CD14-positive monocyte (primary cell): ENCODE measurements at regions not wholly inside any gene's neighbourhood (a gene's known extent, or its start where the extent isn't known, plus 50 kb on each side); places are given as distances from the start of the nearest gene placed in this dataset.

Experiments
- DNase-seq, 3 donors: peaks; one replicate each; pipeline ENCODE4 v3.0.0-alpha.2; 2011 to 2022
- H2AFZ ChIP-seq: 2 replicates; pipeline ENCODE4 v1.6.0; 2012; ENCODE audit warnings: mild to moderate bottlenecking, low read depth, low read length, inconsistent platforms; ENCODE audit not compliant: insufficient read depth, poor library complexity, severe bottlenecking
- H3K27ac ChIP-seq, 2 donors: 1 replicate in 1 of 2; 2 replicates in 1 of 2; pipeline ENCODE4 v1.5.1; 2012 to 2013; ENCODE audit warnings: low read length in 2 of 2, control low read depth in 1 of 2, inconsistent platforms in 1 of 2, low read depth in 1 of 2, mild to moderate bottlenecking in 1 of 2
- H3K27me3 ChIP-seq, 2 donors: one replicate each; pipeline versions ENCODE4 v1.6.0 to v1.6.1; 2011 to 2013; ENCODE audit warnings: low read length in 2 of 2; ENCODE audit not compliant: control insufficient read depth in 2 of 2, insufficient read depth in 2 of 2
- H3K36me3 ChIP-seq, 2 donors: replicated peaks in 1 of 2; 1 replicate in 1 of 2; 2 replicates in 1 of 2; pipeline versions ENCODE4 v1.5.1 to v1.6.1; 2012 to 2013; ENCODE audit warnings: low read length in 2 of 2, control low read depth in 1 of 2, inconsistent platforms in 1 of 2, mild to moderate bottlenecking in 1 of 2; ENCODE audit not compliant: insufficient read depth in 2 of 2, control insufficient read depth in 1 of 2
- H3K4me1 ChIP-seq, 2 donors: 1 replicate in 1 of 2; 2 replicates in 1 of 2; pipeline versions ENCODE4 v1.5.1 to v1.6.1; 2012 to 2013; ENCODE audit warnings: low read length in 2 of 2, control low read depth in 1 of 2, inconsistent platforms in 1 of 2, mild to moderate bottlenecking in 1 of 2, moderate library complexity in 1 of 2; ENCODE audit not compliant: insufficient read depth in 2 of 2, control insufficient read depth in 1 of 2
- H3K4me2 ChIP-seq: replicated peaks from 2 replicates; pipeline ENCODE3; 2012; ENCODE audit warnings: low read length, moderate library complexity, mild to moderate bottlenecking; ENCODE audit not compliant: poor library complexity, severe bottlenecking; ENCODE audit errors: extremely low read depth
- H3K4me3 ChIP-seq, 3 experiments: fragments of 200-600 bp in 1 of 3; sonication (generic) in 1 of 3; replicated peaks in 1 of 3; 1 replicate in 2 of 3; 2 replicates in 1 of 3; pipeline ENCODE4 v1.5.1; 2011 to 2013; ENCODE audit warnings: low read length in 3 of 3, mild to moderate bottlenecking in 3 of 3, control low read depth in 2 of 3, low read depth in 2 of 3, inconsistent platforms in 1 of 3, moderate library complexity in 1 of 3
- H3K79me2 ChIP-seq: 2 replicates; pipeline ENCODE4 v1.6.0; 2012; ENCODE audit warnings: mild to moderate bottlenecking, control low read depth, inconsistent platforms, low read length, moderate library complexity; ENCODE audit not compliant: insufficient read depth
- H3K9ac ChIP-seq: 2 replicates; pipeline ENCODE4 v1.6.0; 2017; ENCODE audit warnings: low read length, mild to moderate bottlenecking; ENCODE audit not compliant: insufficient read depth, poor library complexity, severe bottlenecking
- H3K9me3 ChIP-seq, 2 donors: replicated peaks in 1 of 2; 1 replicate in 1 of 2; 2 replicates in 1 of 2; pipeline versions ENCODE4 v1.5.1 to v1.6.1; 2012 to 2013; ENCODE audit warnings: low read length in 2 of 2, control low read depth in 1 of 2; ENCODE audit not compliant: control insufficient read depth in 1 of 2, insufficient read depth in 1 of 2
- H4K20me1 ChIP-seq: 2 replicates; pipeline ENCODE4 v1.6.0; 2012; ENCODE audit warnings: mild to moderate bottlenecking, low read length, control low read depth, moderate library complexity; ENCODE audit not compliant: insufficient read depth
- H3K27ac Mint-ChIP-seq, 7 donors: one replicate each; pipeline ENCODE4 v1.8.0; 2020; ENCODE audit warnings: mild to moderate bottlenecking in 7 of 7, mixed read lengths in 7 of 7, moderate library complexity in 6 of 7, inconsistent platforms in 2 of 7
- H3K27me3 Mint-ChIP-seq, 3 donors: one replicate each; pipeline ENCODE4 v1.8.0; 2021 to 2022; ENCODE audit warnings: low read depth in 3 of 3, mild to moderate bottlenecking in 3 of 3, mixed read lengths in 3 of 3, moderate library complexity in 3 of 3, inconsistent platforms in 1 of 3
- H3K36me3 Mint-ChIP-seq, 2 donors: one replicate each; pipeline ENCODE4 v1.8.0; 2020; ENCODE audit warnings: mixed read lengths in 2 of 2, inconsistent platforms in 1 of 2, mild to moderate bottlenecking in 1 of 2
- H3K4me1 Mint-ChIP-seq: one replicate; pipeline ENCODE4 v1.8.0; 2020; ENCODE audit warnings: mild to moderate bottlenecking, mixed read lengths
- H3K4me3 Mint-ChIP-seq, 2 donors: one replicate each; pipeline ENCODE4 v1.8.0; 2020; ENCODE audit warnings: mild to moderate bottlenecking in 2 of 2, mixed read lengths in 2 of 2, moderate library complexity in 1 of 2
- H3K9me3 Mint-ChIP-seq, 7 donors: one replicate each; pipeline ENCODE4 v1.8.0; 2020 to 2022; ENCODE audit warnings: mixed read lengths in 7 of 7, mild to moderate bottlenecking in 6 of 7, moderate library complexity in 6 of 7, inconsistent platforms in 2 of 7
- WGBS: methylation state at CpG from one replicate; pipeline ENCODE4 v1.1.5; 2013; ENCODE audit warnings: missing lambda C conversion rate; ENCODE audit not compliant: insufficient coverage; 5-methylcytosine and 5-hydroxymethylcytosine counted together
- intact Hi-C, 2 donors: fragments of 100-400 bp; cut with micrococcal nuclease; formaldehyde crosslinking; loops; one replicate each; pipeline versions ENCODE4 v1.15.0 to v1.15.1; 2023
- TF ChIP-seq, protein P1 (sequence below): fragments of 200-600 bp; IDR thresholded peaks from one replicate; pipeline ENCODE4 v1.8.0; 2022; ENCODE audit warnings: antibody characterized with exemption, mild to moderate bottlenecking

DNA sequence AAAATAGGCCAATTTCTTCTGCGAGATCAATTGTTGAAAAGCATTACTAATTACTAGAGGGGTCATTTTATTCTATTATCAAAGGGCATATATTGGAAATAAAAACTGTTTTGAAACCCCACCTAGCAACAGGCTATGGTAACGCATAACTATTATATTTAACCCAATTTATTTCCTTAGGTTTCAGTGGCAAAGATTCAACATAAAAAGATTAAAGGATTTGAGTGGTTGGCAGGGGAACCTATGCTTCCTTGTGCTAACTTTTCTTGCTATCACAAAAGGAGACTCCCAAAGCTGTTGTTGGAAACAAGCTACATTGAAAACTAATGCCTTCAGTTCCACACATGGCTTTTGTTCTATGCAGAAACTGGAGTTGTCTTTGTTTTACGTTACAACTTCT, 166.9 kb upstream of the KLF3 start:
- Mint-ChIP-seq H3K9me3 (no peaks in the 10 kb centered on the region), H3K4me1 (no peaks in the 10 kb centered on the region)
- WGBS = no CpG with 5 or more reads among the region's 3 CpGs

GRCh38 chr4:38499101-38499500, 164.9 kb upstream of the KLF3 start:
- H3K4me3 Mint-ChIP-seq = no peak overlapping the region
- H2AFZ ChIP-seq = no peak overlapping the region

More for the DNA sequence above, 166.9 kb upstream of the KLF3 start:
- Mint-ChIP-seq H3K27ac (no peak overlapping the region), H3K4me3 (no peak overlapping the region), H3K36me3 (no peaks in the 10 kb centered on the region), H3K27me3 (peaks cover 0 to 1% (median 0%) of the 10 kb centered on the region in 3 donors)
- Histone ChIP-seq H3K4me3 (no peak overlapping the region), H3K9me3 (no peaks in the 10 kb centered on the region), H3K4me2 (no peak overlapping the region), H3K27ac (no peak overlapping the region), H3K9ac (no peak overlapping the region), H4K20me1 (no peaks in the 10 kb centered on the region), H3K36me3 (no peaks in the 10 kb centered on the region), H3K4me1 (no peaks in the 10 kb centered on the region), H3K79me2 (no peaks in the 10 kb centered on the region), H2AFZ (no peak overlapping the region), H3K27me3 (no peaks in the 10 kb centered on the region)
- intact Hi-C loops = no loop called here
- no peak for DNase-seq
- TF ChIP-seq, protein P1, sequence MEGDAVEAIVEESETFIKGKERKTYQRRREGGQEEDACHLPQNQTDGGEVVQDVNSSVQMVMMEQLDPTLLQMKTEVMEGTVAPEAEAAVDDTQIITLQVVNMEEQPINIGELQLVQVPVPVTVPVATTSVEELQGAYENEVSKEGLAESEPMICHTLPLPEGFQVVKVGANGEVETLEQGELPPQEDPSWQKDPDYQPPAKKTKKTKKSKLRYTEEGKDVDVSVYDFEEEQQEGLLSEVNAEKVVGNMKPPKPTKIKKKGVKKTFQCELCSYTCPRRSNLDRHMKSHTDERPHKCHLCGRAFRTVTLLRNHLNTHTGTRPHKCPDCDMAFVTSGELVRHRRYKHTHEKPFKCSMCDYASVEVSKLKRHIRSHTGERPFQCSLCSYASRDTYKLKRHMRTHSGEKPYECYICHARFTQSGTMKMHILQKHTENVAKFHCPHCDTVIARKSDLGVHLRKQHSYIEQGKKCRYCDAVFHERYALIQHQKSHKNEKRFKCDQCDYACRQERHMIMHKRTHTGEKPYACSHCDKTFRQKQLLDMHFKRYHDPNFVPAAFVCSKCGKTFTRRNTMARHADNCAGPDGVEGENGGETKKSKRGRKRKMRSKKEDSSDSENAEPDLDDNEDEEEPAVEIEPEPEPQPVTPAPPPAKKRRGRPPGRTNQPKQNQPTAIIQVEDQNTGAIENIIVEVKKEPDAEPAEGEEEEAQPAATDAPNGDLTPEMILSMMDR = no peak

More at GRCh38 chr4:38499101-38499500, 164.9 kb upstream of the KLF3 start:
- Histone ChIP-seq H3K9ac (no peak overlapping the region), H3K79me2 (no peaks in the 10 kb centered on the region), H3K9me3 (no peaks in the 10 kb centered on the region), H3K4me1 (peaks cover 7 to 9% of the 10 kb centered on the region in 2 donors), H4K20me1 (no peaks in the 10 kb centered on the region), H3K4me2 (no peak overlapping the region), H3K27ac (no peak overlapping the region), H3K36me3 (no peaks in the 10 kb centered on the region), H3K4me3 (no peak overlapping the region), H3K27me3 (no peaks in the 10 kb centered on the region)
- WGBS = no CpG with 5 or more reads among the region's 1 CpG
- peaks cover 0 to 2% (median 0%) of the 10 kb centered on the region in 3 donors for H3K27me3 Mint-ChIP-seq
- no peaks in the 10 kb centered on the region for H3K9me3 Mint-ChIP-seq
- H3K27ac Mint-ChIP-seq = no peak overlapping the region
- intact Hi-C loops = no loop called here
- DNase-seq = no peak
- H3K4me1 Mint-ChIP-seq = peaks cover 9% of the 10 kb centered on the region
- H3K36me3 Mint-ChIP-seq = no peaks in the 10 kb centered on the region
- TF ChIP-seq, protein P1 = no peak
